ENCODE measurements at regions not wholly inside any gene's neighbourhood (a gene's known extent, or its start where the extent isn't known, plus 50 kb on each side); places are given as distances from the start of the nearest gene placed in this dataset.

DNA sequence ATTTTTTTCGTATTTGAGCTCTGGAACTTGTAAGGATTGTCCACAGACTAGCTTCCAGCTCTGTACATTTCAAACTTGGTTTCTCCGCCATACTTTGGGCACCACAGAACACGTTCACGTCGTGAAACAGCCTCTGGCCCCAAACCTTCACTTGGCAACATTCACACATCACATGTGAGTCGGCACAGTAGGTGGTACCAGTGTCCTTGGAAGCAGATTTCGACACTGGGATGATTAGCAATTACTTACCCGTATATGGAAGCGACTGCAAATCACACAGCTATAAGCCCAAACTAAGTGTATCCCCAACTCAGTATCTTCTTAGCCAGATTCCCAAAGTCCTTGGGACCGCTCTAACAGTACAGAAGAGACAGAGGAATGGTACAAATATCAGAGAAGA lies 60.2 kb downstream of the MAFB start:
- TF ChIP-seq, protein P1, sequence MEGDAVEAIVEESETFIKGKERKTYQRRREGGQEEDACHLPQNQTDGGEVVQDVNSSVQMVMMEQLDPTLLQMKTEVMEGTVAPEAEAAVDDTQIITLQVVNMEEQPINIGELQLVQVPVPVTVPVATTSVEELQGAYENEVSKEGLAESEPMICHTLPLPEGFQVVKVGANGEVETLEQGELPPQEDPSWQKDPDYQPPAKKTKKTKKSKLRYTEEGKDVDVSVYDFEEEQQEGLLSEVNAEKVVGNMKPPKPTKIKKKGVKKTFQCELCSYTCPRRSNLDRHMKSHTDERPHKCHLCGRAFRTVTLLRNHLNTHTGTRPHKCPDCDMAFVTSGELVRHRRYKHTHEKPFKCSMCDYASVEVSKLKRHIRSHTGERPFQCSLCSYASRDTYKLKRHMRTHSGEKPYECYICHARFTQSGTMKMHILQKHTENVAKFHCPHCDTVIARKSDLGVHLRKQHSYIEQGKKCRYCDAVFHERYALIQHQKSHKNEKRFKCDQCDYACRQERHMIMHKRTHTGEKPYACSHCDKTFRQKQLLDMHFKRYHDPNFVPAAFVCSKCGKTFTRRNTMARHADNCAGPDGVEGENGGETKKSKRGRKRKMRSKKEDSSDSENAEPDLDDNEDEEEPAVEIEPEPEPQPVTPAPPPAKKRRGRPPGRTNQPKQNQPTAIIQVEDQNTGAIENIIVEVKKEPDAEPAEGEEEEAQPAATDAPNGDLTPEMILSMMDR (conservative IDR thresholded peaks at IDR 0.05) = no peak
- TF ChIP-seq EZH2 (IDR thresholded peaks at IDR 0.05; ENCODE audit: low read depth) = no peak
